Pancreas (tissue), 10 donors: ENCODE measurements at regions not wholly inside any gene's neighbourhood (a gene's known extent, or its start where the extent isn't known, plus 50 kb on each side); places are given as distances from the start of the nearest gene placed in this dataset.

Experiments
- ATAC-seq, 4 donors: fragments of 200-7000 bp; cut with Tn5 transposase; one replicate each; pipeline versions ENCODE4 v1.8.0 to v1.9.1; 2020; ENCODE audit warnings: mild to moderate bottlenecking in 4 of 4, moderate library complexity in 4 of 4
- DNase-seq, 6 donors: peaks; one replicate each; pipeline ENCODE4 v3.0.0-alpha.2; 2020
- FAIRE-seq: peaks from 2 replicates; lab custom pipeline; 2012; peaks lifted over from hg19 to GRCh38; lab: Jason Lieb, UNC
- H3K27ac ChIP-seq, 4 donors: fragments of 200-600 bp; sonication (generic); 1 replicate in 3 of 4; 2 replicates in 1 of 4; pipeline versions ENCODE4 v1.5.0 to v1.8.0; 2020
- H3K27me3 ChIP-seq, 4 donors: fragments of 200-600 bp; one replicate each; pipeline ENCODE4 v1.8.0; 2021
- H3K36me3 ChIP-seq, 3 donors: fragments of 200-600 bp; sonication (generic) in 1 of 3; one replicate each; pipeline versions ENCODE4 v1.5.0 to v1.8.0; 2020 to 2021
- H3K4me1 ChIP-seq, 3 donors: fragments of 200-600 bp; one replicate each; pipeline ENCODE4 v1.8.0; 2021
- H3K4me3 ChIP-seq, 4 donors: fragments of 200-600 bp; sonication (generic) in 2 of 4; one replicate each; pipeline versions ENCODE4 v1.5.0 to v1.8.0; 2020 to 2021
- H3K9me3 ChIP-seq, 4 donors: fragments of 200-600 bp; one replicate each; pipeline ENCODE4 v1.8.0; 2021
- WGBS, 2 donors: extraction: QIAGEN DNeasy Blood & Tissue Kit; methylation state at CpG; one replicate each; pipeline ENCODE4 v1.1.7; 2013; 5-methylcytosine and 5-hydroxymethylcytosine counted together
- intact Hi-C, 3 donors: fragments of 100-400 bp; cut with DNase I; formaldehyde crosslinking; loops; one replicate each; pipeline versions ENCODE4 v1.11.1 to v1.14.2; 2022
- TF ChIP-seq, protein P1 (sequence below), 4 donors: fragments of 200-600 bp; sonication (generic) in 3 of 4; IDR thresholded peaks; one replicate each; pipeline versions ENCODE4 v1.5.0 to v1.8.0; 2021; ENCODE audit warnings: antibody characterized with exemption in 4 of 4
- donor health status: healthy with polysubstance abuse.
- donor health status: DM: no; HTN: no; CAD: no; lungs with moderate emphysema.
- donor health status: DM: no; HTN: no; CAD: no.
- donor health status: control.
- donor health status: control.
- donor health status: Bipolar disorder and iron deficiency.
- donor health status: DM: yes; HTN: yes; CAD: no.
- donor health status: DM: no; HTN: no; CAD: no.
- donor health status: DM: no; HTN: no; CAD: no.
- donor health status: DM: yes; HTN: yes; CAD: no.

DNA sequence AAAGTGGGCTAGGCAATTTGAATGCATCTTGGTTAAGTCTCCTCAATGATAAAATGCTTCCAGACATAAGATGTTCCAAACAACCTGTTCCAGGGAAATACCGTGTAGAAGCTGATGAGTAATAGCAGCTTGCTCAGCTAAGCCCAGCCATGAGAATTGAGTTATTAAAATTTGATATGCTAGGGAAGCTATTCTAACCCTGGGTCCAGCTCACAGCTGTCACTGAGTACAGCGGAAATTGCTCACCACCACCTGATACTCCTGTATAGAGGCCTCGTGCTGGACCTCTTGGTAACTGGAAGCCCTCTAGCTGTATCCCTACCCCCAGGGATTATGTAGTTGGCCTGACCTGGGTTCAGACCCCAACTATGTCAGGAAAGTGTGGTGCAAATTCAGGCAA is 521.3 kb upstream of the TRPC7 start:
- Histone ChIP-seq H3K4me1 (no peaks in the 10 kb centered on the region), H3K4me3 (no peak overlapping the region), H3K9me3 (no peaks in the 10 kb centered on the region), H3K36me3 (no peaks in the 10 kb centered on the region), H3K27me3 (no peaks in the 10 kb centered on the region), H3K27ac (no peak overlapping the region)
- no peak for DNase-seq
- FAIRE-seq = no peak
- intact Hi-C loops = no loop called here
- TF ChIP-seq, protein P1, sequence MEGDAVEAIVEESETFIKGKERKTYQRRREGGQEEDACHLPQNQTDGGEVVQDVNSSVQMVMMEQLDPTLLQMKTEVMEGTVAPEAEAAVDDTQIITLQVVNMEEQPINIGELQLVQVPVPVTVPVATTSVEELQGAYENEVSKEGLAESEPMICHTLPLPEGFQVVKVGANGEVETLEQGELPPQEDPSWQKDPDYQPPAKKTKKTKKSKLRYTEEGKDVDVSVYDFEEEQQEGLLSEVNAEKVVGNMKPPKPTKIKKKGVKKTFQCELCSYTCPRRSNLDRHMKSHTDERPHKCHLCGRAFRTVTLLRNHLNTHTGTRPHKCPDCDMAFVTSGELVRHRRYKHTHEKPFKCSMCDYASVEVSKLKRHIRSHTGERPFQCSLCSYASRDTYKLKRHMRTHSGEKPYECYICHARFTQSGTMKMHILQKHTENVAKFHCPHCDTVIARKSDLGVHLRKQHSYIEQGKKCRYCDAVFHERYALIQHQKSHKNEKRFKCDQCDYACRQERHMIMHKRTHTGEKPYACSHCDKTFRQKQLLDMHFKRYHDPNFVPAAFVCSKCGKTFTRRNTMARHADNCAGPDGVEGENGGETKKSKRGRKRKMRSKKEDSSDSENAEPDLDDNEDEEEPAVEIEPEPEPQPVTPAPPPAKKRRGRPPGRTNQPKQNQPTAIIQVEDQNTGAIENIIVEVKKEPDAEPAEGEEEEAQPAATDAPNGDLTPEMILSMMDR (IDR thresholded peaks at IDR 0.05) = no peak
- WGBS, 2 donors = 65 to 76% methylated on average over 3 of the region's 3 CpGs
- ATAC-seq = no peak

DNA sequence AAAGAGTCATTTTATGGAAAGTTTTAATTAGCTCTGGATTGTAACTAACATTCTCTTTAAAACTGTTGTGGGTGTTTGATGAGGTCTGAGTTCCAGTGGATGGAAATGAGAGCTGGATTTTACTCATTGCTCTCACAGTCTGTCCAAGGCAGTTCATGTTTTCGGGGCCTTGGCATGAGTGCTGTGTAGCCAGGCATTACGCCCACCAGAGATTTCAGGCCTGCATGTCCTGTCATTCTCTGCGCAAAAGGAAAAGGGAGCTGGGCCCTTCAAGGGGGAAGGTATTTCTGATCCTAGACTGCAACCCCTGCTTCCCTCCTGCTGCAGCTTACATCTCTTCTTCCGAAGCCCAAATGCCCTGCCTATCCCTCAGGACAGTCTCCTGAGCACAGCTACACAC is 499.6 kb upstream of the TRPC7 start:
- intact Hi-C loops = no loop called here
- H3K9me3 ChIP-seq = no peaks in the 10 kb centered on the region
- peaks cover 0 to 2% (median 0%) of the 10 kb centered on the region in 4 donors for H3K27me3 ChIP-seq
- DNase-seq = no peak
- FAIRE-seq = no peak
- H3K27ac ChIP-seq = no peak overlapping the region
- H3K4me1 ChIP-seq = no peaks in the 10 kb centered on the region
- no peak overlapping the region for H3K4me3 ChIP-seq
- ATAC-seq = no peak
- 85 to 90% methylated on average over 4 of the region's 4 CpGs for WGBS, 2 donors
- H3K36me3 ChIP-seq = no peaks in the 10 kb centered on the region
- TF ChIP-seq, protein P1 (IDR thresholded peaks at IDR 0.05) = no peak

DNA sequence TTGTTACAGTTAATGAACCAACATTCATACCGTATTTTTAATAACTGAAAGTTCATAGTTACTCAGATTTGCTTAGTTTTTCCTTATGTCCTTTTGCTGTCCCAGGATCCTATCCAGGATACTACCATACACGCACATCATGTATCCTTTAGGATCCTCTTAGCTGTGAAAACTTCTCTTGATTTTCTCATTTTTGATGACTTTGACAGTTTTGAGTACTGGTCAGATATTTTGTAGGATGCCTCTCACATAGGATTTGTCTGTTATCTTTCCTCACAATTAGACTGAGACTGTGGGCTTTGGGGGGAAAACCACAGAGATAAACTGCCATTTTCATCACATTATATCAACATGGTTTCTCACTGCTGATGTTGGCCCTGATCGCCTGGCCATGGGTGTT is 491.3 kb upstream of the TRPC7 start:
- Histone ChIP-seq H3K27me3 (peaks cover 0 to 3% (median 0%) of the 10 kb centered on the region in 4 donors), H3K36me3 (no peaks in the 10 kb centered on the region), H3K9me3 (no peaks in the 10 kb centered on the region), H3K4me1 (no peaks in the 10 kb centered on the region), H3K27ac (no peak overlapping the region), H3K4me3 (no peak overlapping the region)
- intact Hi-C loops = no loop called here
- FAIRE-seq (no peak), DNase-seq (no peak), ATAC-seq (no peak)
- TF ChIP-seq, protein P1 (IDR thresholded peaks at IDR 0.05) = no peak
- WGBS, 2 donors = 70 to 75% methylated on average over 3 of the region's 3 CpGs

DNA sequence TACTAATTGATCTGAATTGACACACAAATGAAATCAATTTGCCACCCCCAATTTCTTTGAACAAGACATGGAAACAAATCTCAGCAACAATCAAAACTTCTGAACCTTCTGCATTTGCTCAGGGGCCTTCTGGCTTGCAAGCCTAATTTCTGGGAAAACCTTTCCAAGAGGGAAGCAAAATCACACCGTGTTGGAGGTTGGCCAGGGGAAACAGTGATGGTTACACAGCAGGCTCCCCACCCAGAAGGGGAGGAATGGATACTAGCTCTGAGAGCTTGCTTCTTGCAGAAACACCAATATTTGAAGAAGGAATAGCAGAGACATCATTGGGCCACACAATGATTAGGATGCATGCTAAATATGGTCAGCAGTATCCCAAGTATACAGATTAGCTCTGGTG is 488.6 kb upstream of the TRPC7 start:
- 43 to 51% methylated on average over 1 of the region's 1 CpG for WGBS, 2 donors
- FAIRE-seq (no peak), DNase-seq (no peak), ATAC-seq (no peak)
- H3K27ac ChIP-seq = no peak overlapping the region
- H3K9me3 ChIP-seq = no peaks in the 10 kb centered on the region
- TF ChIP-seq, protein P1 (IDR thresholded peaks at IDR 0.05) = no peak
- H3K27me3 ChIP-seq = no peaks in the 10 kb centered on the region
- intact Hi-C loops = no loop called here
- H3K4me3 ChIP-seq = no peak overlapping the region
- H3K4me1 ChIP-seq = no peaks in the 10 kb centered on the region
- H3K36me3 ChIP-seq = no peaks in the 10 kb centered on the region

DNA sequence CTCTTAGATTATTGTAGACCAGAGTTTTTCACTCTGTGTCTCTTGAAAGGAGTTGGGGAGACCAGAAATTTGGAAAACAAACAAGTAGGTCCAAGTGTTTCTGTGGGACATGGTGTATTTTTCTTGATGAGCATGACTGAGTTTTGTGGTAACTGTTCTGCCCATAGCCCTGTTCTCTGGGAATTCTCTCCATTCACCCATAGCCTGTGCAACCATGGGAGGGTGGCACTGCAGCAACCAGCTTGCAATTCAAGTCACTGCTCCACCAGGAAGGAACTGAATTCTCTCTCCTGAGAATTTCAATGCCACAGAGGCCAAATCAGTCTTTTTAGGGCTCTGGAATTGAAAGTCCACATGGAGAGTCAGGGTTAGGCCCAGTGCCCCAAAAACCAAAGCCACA is 475.3 kb upstream of the TRPC7 start:
- Histone ChIP-seq H3K4me1 (no peaks in the 10 kb centered on the region), H3K9me3 (no peaks in the 10 kb centered on the region), H3K27ac (no peak overlapping the region), H3K27me3 (peaks cover 0 to 5% (median 0%) of the 10 kb centered on the region in 4 donors), H3K4me3 (no peak overlapping the region), H3K36me3 (no peaks in the 10 kb centered on the region)
- FAIRE-seq (no peak), DNase-seq (no peak), ATAC-seq (no peak)
- TF ChIP-seq, protein P1 (IDR thresholded peaks at IDR 0.05) = no peak
- intact Hi-C loops = no loop called here
